PFSK-1 (cell line): ENCODE measurements at regions not wholly inside any gene's neighbourhood (a gene's known extent, or its start where the extent isn't known, plus 50 kb on each side); places are given as distances from the start of the nearest gene placed in this dataset.

ENCODE experiments used
- SIN3A ChIP-seq: IDR thresholded peaks from 2 replicates; pipeline ENCODE4 v1.6.1; 2012; ENCODE audit warnings: mild to moderate bottlenecking, low read length, moderate library complexity, borderline replicate concordance; ENCODE audit not compliant: insufficient read depth
- TAF1 ChIP-seq: IDR thresholded peaks from 2 replicates; pipeline ENCODE4 v1.6.1; 2012; ENCODE audit warnings: low read length, control low read depth, borderline replicate concordance; ENCODE audit not compliant: insufficient read depth

- TF ChIP-seq SIN3A = no peak
- no peak for TF ChIP-seq TAF1
Measured at GRCh38 chr19:28430214-28430613, 782.7 kb downstream of the UQCRFS1 start.
